ENCODE measurements at regions not wholly inside any gene's neighbourhood (a gene's known extent, or its start where the extent isn't known, plus 50 kb on each side); places are given as distances from the start of the nearest gene placed in this dataset.
A peak's percentile ranks its signal among the peaks of the same experiment; 100 is the strongest.
"Not testable (repeated sequence)": the region's sequence is repeated elsewhere in the genome, so short reads cannot be mapped to it uniquely, and the experiment has no call there.

DNA sequence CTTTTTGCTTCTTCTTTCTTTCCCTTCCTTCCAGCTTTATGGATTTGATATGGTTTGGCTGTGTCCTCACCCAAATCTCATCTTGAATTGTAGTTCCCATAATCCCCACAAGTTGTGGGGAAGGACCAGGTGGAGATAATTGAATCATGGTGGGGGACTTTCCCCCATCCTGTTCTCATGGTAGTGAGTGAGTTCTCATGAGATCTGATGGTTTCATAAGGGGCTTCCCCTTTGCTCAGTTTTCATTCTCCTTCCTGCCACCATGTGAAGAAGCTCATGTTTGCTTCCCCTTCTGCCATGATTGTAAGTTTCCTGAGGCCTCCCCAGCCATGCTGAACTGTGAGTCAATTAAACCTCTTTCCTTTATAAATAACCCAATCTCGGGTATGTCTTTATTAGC, 178.3 kb upstream of the GLRA1 start:
- H3K27ac Mint-ChIP-seq; H3K4me3 Mint-ChIP-seq; H3K9me3 Mint-ChIP-seq; H3K4me1 Mint-ChIP-seq; H3K27me3 Mint-ChIP-seq; DNase-seq (ENCODE audit: low spot score in 2 of 2); H3K36me3 Mint-ChIP-seq: not testable (repeated sequence)
- peak; percentile 62 for ATAC-seq (ENCODE audit: low read depth)

DNA sequence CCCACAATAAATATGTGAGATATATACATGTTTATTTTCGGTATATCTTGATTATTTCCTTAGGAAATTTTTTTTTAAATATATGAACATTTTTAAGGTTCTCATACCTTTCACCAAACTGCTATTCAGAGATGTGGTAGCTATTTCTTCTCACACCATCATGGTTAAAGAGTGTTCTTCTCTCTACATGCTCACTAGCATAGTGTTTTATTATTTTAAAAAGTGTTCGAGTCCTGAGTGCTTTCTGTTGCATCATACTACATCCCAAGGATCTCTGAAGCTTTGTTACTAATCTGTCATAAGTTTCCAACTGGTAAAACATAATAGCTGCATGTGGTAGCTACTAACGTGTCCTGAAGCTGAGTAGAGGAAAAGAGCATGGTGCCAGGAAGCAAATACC, 177.4 kb upstream of the GLRA1 start:
- Mint-ChIP-seq H3K36me3 (no peaks in the 10 kb centered on the region), H3K4me3 (no peak overlapping the region), H3K27ac (no peak overlapping the region), H3K4me1 (peaks cover 3% of the 10 kb centered on the region), H3K9me3 (peaks cover 4% of the 10 kb centered on the region), H3K27me3 (no peaks in the 10 kb centered on the region)
- ATAC-seq (ENCODE audit: low read depth), result no peak
- DNase-seq (ENCODE audit: low spot score in 2 of 2), result no peak

DNA sequence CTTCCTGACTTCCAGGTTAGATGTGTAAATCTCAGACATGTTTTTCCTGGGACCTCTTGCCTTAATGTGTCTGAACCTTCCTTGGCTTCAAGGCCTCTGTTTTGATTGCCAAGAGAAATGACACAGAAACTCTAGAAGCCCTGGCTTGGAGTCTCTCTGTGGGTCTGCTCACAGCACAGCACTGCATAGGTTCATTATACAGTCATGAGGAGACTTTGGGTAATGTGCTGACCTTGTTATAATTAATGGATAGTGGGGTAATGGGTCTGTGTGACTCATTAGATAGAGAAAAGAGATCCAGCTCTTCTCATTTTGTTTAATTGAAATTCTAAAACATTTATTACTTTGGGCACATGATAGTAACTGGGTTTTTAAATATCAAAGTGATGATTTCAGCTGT, 175.8 kb upstream of the GLRA1 start:
- Mint-ChIP-seq H3K27ac (no peak overlapping the region), H3K4me1 (peaks cover 10% of the 10 kb centered on the region), H3K9me3 (peaks cover 4% of the 10 kb centered on the region), H3K27me3 (no peaks in the 10 kb centered on the region), H3K4me3 (no peak overlapping the region), H3K36me3 (no peaks in the 10 kb centered on the region)
- DNase-seq (ENCODE audit: low spot score in 2 of 2) (no peak), ATAC-seq (ENCODE audit: low read depth) (no peak)

DNA sequence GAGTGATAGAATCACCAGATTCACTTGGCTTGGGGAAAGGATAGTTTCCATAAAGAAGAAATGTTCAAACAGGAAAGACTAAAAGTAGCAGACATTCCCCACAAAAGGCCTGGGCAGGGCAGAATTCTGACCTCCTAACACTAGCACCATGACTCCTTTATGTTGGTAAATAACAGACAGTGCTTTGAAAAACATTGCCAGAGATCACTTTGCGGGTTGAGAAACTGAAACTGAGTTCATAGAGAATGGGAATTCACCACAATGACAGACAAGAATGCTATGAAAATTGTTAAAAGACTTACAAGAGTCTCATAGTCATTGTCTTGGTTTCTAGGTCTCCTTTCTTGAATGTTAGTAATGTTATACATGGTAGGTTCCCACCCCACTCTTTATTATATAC, 172.5 kb upstream of the GLRA1 start:
- no peaks in the 10 kb centered on the region for H3K27me3 Mint-ChIP-seq
- no peaks in the 10 kb centered on the region for H3K9me3 Mint-ChIP-seq
- peaks cover 12% of the 10 kb centered on the region for H3K4me1 Mint-ChIP-seq
- DNase-seq (ENCODE audit: low spot score in 2 of 2) (no peak), ATAC-seq (ENCODE audit: low read depth) (peak; percentile 45)
- no peak overlapping the region for H3K27ac Mint-ChIP-seq
- H3K36me3 Mint-ChIP-seq, result no peaks in the 10 kb centered on the region
- no peak overlapping the region for H3K4me3 Mint-ChIP-seq

DNA sequence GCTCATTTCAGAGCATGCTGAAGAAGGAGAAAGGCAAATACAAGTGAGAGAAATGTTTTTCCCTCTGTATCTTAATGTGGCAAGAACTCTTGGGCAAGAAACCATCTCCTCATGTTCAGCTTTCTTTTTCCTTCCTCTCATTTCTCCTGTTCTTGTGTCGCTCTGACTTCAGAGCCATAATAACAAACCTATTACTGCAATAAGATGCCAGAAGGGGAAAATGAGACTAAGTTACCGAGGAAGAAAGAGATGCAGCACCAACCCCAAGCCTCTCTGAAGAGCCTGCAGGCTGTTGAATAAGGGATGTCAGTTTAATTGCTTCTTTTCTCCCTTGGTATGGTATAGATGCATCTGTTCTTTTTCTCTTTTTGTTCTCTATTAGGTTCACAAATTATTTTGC, 170.1 kb upstream of the GLRA1 start:
- ATAC-seq (ENCODE audit: low read depth), result no peak
- Mint-ChIP-seq H3K4me1 (peaks cover 12% of the 10 kb centered on the region), H3K4me3 (no peak overlapping the region), H3K27me3 (no peaks in the 10 kb centered on the region), H3K9me3 (no peaks in the 10 kb centered on the region), H3K36me3 (no peaks in the 10 kb centered on the region), H3K27ac (no peak overlapping the region)
- DNase-seq (ENCODE audit: low spot score in 2 of 2), result no peak

DNA sequence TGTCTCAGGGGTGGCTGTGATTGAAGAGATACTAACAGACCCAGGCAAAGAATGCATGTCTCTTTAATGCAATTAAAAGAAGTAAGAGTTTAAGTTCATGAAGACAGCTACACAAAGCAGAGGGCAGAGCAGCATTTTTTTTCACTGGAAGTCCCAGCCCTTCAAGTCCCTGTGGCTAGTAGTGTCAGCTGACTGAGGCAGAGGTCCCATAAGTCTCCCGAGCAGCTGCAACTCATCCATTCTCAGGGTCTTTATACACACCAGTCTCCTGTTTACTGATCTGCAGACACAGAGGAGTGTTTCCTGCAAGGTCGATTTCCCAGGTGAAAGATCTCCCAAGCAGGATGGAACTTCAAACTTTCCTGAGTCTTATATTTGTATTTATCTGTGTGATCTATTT, 169.4 kb upstream of the GLRA1 start:
- Mint-ChIP-seq H3K4me3 (no peak overlapping the region), H3K9me3 (no peaks in the 10 kb centered on the region), H3K4me1 (peaks cover 12% of the 10 kb centered on the region), H3K27me3 (no peaks in the 10 kb centered on the region), H3K27ac (no peak overlapping the region), H3K36me3 (no peaks in the 10 kb centered on the region)
- no peak for ATAC-seq (ENCODE audit: low read depth)
- DNase-seq (ENCODE audit: low spot score in 2 of 2), result no peak

DNA sequence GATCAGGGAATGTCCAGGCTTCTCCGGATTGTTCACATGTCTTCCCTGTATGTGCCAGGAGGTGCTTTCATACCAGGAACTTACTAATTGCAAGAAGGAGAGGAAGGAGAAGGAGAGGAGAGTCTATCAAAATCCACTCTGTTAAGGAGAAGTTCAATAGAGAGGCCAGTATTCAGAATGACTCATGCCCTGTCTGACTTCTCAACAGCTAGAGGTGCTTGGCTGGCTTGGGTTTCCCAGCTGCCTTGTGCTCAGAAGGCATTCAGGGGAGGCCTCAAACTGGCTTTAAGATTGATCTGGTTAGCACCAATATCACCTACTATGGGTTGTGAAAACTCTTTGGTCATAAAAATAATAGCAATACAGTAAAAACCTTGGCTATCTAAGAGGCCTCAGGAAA, 167.9 kb upstream of the GLRA1 start:
- Mint-ChIP-seq H3K9me3 (no peaks in the 10 kb centered on the region), H3K4me3 (no peak overlapping the region), H3K27ac (no peak overlapping the region), H3K36me3 (no peaks in the 10 kb centered on the region), H3K4me1 (peaks cover 12% of the 10 kb centered on the region), H3K27me3 (peaks cover 2% of the 10 kb centered on the region)
- no peak for ATAC-seq (ENCODE audit: low read depth)
- DNase-seq (ENCODE audit: low spot score in 2 of 2), result no peak

DNA sequence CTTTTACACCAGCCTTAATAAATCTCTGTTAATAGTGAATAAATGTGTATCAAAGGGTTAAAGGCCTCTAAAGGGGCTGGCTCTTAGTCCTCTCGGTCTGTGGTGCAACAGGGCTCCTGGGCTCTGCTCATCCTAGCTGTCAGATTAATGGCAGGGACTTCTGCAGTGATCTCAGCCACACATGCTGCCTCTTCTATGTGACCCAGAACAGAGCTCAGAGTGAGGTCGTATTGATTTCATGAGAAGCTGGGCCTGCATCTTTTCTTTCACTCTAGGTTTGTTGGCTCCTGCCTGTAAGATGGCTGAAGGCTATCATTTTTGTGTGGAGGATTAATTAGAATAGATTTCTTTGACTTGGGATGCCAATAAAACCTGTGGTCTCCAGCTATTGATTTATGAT, 165.0 kb upstream of the GLRA1 start:
- DNase-seq (ENCODE audit: low spot score in 2 of 2), result no peak
- ATAC-seq (ENCODE audit: low read depth), result no peak
- no peak overlapping the region for H3K27ac Mint-ChIP-seq
- peaks cover 2% of the 10 kb centered on the region for H3K36me3 Mint-ChIP-seq
- no peak overlapping the region for H3K4me3 Mint-ChIP-seq
- H3K9me3 Mint-ChIP-seq, result no peaks in the 10 kb centered on the region
- H3K4me1 Mint-ChIP-seq, result peaks cover 5% of the 10 kb centered on the region
- peaks cover 4% of the 10 kb centered on the region for H3K27me3 Mint-ChIP-seq

DNA sequence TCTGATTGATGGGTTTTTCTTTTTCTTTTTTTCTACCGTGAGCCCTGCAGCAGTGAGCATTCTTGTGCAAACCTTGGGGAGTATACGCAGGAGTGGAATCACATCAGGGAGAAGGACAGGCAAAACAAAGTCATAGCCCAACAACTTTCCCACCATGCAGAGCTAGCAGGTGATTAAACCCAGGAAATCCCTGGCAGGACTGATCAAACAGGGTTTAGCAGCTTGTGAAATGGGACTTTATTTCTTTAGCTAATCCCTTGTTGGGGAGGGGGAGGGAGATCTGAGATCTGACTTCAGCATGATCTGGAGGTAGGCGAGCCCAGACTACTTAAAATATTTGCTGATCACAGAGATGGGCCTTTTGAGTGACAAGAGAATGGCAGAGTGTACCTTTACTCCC, 162.0 kb upstream of the GLRA1 start:
- no peaks in the 10 kb centered on the region for H3K4me1 Mint-ChIP-seq
- no peak overlapping the region for H3K27ac Mint-ChIP-seq
- no peaks in the 10 kb centered on the region for H3K9me3 Mint-ChIP-seq
- peaks cover 2% of the 10 kb centered on the region for H3K36me3 Mint-ChIP-seq
- no peak for ATAC-seq (ENCODE audit: low read depth)
- peaks cover 6% of the 10 kb centered on the region for H3K27me3 Mint-ChIP-seq
- DNase-seq (ENCODE audit: low spot score in 2 of 2), result no peak
- no peak overlapping the region for H3K4me3 Mint-ChIP-seq

DNA sequence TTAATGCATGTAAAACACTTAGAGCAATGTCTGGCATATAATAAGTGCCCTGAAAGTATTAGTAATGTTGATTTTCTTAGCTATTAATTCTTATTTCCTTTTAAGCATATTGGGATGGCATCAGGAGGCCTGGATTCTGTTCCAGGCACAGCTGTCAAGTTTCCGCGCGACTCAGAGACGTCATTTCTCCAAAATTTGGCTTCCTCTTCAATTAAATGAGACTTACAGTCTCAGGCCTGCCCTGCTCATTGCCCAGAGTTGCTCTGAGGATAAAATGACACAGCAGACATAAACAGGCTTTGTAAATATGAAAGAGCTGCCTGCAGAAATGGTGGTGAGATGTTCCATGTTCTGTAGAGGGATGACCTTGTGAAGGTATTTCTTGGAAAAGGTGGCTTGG, 159.8 kb upstream of the GLRA1 start:
- H3K27ac Mint-ChIP-seq, result no peak overlapping the region
- H3K4me1 Mint-ChIP-seq, result no peaks in the 10 kb centered on the region
- peaks cover 2% of the 10 kb centered on the region for H3K36me3 Mint-ChIP-seq
- no peak overlapping the region for H3K4me3 Mint-ChIP-seq
- no peaks in the 10 kb centered on the region for H3K9me3 Mint-ChIP-seq
- ATAC-seq (ENCODE audit: low read depth) (no peak), DNase-seq (ENCODE audit: low spot score in 2 of 2) (no peak)
- H3K27me3 Mint-ChIP-seq, result peaks cover 6% of the 10 kb centered on the region

DNA sequence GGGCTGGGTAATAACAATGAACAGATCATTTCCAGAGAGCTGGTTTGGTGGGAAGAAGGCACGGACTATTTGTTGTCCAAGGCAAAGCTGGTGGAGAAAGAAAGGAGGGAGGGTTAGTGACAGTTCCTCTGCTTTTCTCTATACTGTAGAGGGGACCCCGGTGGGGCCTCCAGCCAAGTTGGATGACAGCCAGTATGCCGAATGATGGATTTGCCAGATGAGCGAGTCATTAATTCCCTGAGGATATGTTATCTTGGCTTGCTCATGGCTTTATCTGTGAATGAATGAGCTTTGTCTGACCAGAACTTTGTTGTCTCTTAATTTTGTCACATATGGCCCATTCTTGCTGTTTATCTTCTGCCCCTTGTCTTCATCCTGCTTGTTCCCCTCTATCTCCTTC, 158.6 kb upstream of the GLRA1 start:
- DNase-seq (ENCODE audit: low spot score in 2 of 2) (no peak), ATAC-seq (ENCODE audit: low read depth) (no peak)
- Mint-ChIP-seq H3K27me3 (peaks cover 5% of the 10 kb centered on the region), H3K9me3 (no peaks in the 10 kb centered on the region), H3K4me3 (no peak overlapping the region), H3K4me1 (no peaks in the 10 kb centered on the region), H3K36me3 (peaks cover 2% of the 10 kb centered on the region), H3K27ac (no peak overlapping the region)

DNA sequence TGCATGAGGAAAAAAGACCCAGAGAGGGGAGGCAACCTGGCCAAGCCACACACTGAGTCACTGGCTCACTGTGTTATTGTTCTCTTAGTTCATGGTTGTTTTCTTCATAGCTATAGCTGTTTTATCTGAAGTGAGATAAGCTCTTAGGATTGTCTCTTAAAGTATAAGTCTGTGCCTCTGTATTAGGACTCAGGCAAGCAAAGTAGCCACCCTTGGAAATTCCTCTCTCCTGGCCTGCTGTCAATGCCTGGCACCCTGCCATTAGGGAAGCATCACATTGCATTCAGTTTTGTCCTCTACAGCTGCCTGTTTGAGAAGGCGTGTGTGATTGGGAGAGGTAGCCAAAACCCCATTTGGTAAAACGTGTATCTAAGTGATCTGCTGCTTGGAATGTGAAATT, 147.4 kb upstream of the GLRA1 start:
- Mint-ChIP-seq H3K9me3 (no peaks in the 10 kb centered on the region), H3K27me3 (peaks cover 10% of the 10 kb centered on the region), H3K4me3 (no peak overlapping the region), H3K27ac (no peak overlapping the region), H3K36me3 (no peaks in the 10 kb centered on the region), H3K4me1 (peaks cover 3% of the 10 kb centered on the region)
- ATAC-seq (ENCODE audit: low read depth) (no peak), DNase-seq (ENCODE audit: low spot score in 2 of 2) (no peak)

DNA sequence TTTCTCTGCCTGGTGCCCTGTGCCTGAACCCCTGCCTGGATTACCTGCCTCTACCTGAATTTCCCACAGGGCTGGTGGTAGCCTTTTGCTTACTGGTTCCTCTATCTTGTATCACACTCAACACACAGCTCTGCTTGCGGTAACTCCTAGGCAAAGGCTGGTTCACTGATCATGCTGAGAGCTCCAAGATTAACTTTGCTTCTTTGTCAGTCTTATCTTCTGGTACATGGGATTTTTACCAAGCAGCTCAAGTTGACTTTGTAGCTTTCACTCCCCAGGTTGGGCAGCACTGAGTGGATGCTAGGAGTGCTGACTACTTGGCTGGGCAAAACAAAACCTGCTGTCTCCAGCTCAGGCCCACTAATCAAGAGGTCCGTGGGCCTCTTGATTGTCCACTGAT, 145.9 kb upstream of the GLRA1 start:
- DNase-seq (ENCODE audit: low spot score in 2 of 2), result no peak
- H3K4me3 Mint-ChIP-seq, result no peak overlapping the region
- H3K27ac Mint-ChIP-seq, result no peak overlapping the region
- no peaks in the 10 kb centered on the region for H3K9me3 Mint-ChIP-seq
- H3K27me3 Mint-ChIP-seq, result peaks cover 10% of the 10 kb centered on the region
- ATAC-seq (ENCODE audit: low read depth), result no peak
- H3K36me3 Mint-ChIP-seq, result no peaks in the 10 kb centered on the region
- H3K4me1 Mint-ChIP-seq, result peaks cover 3% of the 10 kb centered on the region

DNA sequence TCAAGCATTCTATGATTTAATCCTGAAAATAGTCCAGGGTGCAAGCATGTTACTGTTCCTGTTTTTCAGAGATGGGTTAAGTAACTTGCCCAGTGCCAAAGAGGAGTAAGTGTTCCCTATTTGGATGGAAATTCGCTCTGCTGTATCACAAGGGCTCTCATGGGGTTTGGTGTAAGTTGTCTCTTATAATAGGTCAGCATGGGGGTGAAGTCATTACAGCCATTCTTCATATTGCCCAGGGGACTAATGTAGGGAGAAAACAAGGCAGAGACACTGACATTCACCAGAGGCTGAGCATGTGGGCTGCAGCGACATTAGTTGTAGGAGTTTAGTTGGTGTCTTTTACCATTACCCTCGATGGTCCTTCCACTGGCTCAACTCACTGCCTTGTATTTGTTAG, 142.1 kb upstream of the GLRA1 start:
- Mint-ChIP-seq H3K4me1 (peaks cover 11% of the 10 kb centered on the region), H3K27me3 (no peaks in the 10 kb centered on the region), H3K36me3 (peaks cover under 1% of the 10 kb centered on the region), H3K4me3 (no peak overlapping the region), H3K27ac (peak overlapping the region; percentile 23), H3K9me3 (peaks cover 6% of the 10 kb centered on the region)
- ATAC-seq (ENCODE audit: low read depth) (no peak), DNase-seq (ENCODE audit: low spot score in 2 of 2) (no peak)

DNA sequence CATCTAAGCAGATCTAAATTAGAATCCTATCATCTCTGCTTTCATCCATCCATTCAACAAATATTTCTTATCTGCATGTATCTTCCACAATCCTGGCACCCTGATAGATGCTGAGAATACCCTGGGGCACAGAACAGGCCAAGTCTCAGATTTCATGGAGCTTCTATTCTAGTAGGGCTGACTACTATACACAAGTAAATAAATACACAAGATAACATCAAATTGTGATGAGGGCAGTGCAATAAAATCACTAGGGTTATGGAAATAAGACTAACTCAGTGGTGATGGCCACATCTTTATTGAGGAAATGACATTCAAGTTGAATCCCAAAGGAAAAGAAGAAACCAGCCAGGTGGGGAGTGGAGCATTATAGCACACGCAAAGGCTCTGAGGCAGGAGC, 138.4 kb upstream of the GLRA1 start:
- H3K4me3 Mint-ChIP-seq, result no peak overlapping the region
- H3K27me3 Mint-ChIP-seq, result no peaks in the 10 kb centered on the region
- H3K27ac Mint-ChIP-seq, result peak overlapping the region; percentile 80
- DNase-seq (ENCODE audit: low spot score in 2 of 2), result no peak
- peaks cover 4% of the 10 kb centered on the region for H3K36me3 Mint-ChIP-seq
- ATAC-seq (ENCODE audit: low read depth), result no peak
- H3K9me3 Mint-ChIP-seq, result peaks cover 9% of the 10 kb centered on the region
- H3K4me1 Mint-ChIP-seq, result peaks cover 20% of the 10 kb centered on the region

DNA sequence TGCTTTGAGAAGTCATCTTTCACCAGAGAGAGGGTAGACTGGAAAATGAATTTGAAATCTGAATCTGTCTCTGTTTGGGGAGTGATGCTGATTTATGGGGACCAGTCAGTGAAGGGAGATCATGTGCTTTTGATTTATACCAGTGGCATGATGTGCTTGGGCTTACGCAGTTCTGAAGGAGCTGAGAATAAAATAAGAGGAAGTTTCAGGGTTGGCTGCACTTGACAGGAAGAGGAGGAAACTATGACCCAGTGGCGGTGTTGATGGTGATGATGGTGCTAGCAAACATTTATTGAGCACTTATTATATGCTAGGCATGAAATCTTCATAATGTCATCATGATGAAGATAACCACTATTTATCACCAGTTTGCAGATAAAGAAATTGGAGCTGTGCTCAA, 136.4 kb upstream of the GLRA1 start:
- Mint-ChIP-seq H3K9me3 (peaks cover 9% of the 10 kb centered on the region), H3K27me3 (no peaks in the 10 kb centered on the region), H3K36me3 (peaks cover 4% of the 10 kb centered on the region), H3K4me3 (peak overlapping the region; percentile 1), H3K4me1 (peaks cover 20% of the 10 kb centered on the region), H3K27ac (peak overlapping the region; percentile 88)
- peak; percentile 98 for ATAC-seq (ENCODE audit: low read depth)
- peak; percentile 18 to 62 for DNase-seq (ENCODE audit: low spot score in 2 of 2)

All from memory B cell (primary cell).